Peyer's patch (tissue), 4 donors: ENCODE measurements at regions not wholly inside any gene's neighbourhood (a gene's known extent, or its start where the extent isn't known, plus 50 kb on each side); places are given as distances from the start of the nearest gene placed in this dataset.

ENCODE experiments used
- DNase-seq, 3 donors: peaks; one replicate each; pipeline ENCODE4 v3.0.0-alpha.2; 2017 to 2019
- H3K27ac ChIP-seq, 4 donors: fragments of 200-600 bp; sonication (generic); one replicate each; pipeline ENCODE4 v1.5.1; 2016 to 2019
- H3K27me3 ChIP-seq, 2 donors: fragments of 200-600 bp; sonication (generic); one replicate each; pipeline ENCODE4 v1.5.1; 2019
- H3K36me3 ChIP-seq, 3 donors: fragments of 200-600 bp; sonication (generic); one replicate each; pipeline ENCODE4 v1.5.1; 2016 to 2019
- H3K4me1 ChIP-seq, 4 donors: fragments of 200-600 bp; sonication (generic); one replicate each; pipeline ENCODE4 v1.5.1; 2016 to 2019
- H3K4me3 ChIP-seq, 4 donors: fragments of 200-600 bp; sonication (generic); 1 replicate in 3 of 4; 2 replicates in 1 of 4; pipeline ENCODE4 v1.5.1; 2016 to 2019; ENCODE audit warnings: mild to moderate bottlenecking in 1 of 4
- H3K9me3 ChIP-seq, 4 donors: fragments of 200-600 bp; sonication (generic); one replicate each; pipeline ENCODE4 v1.5.1; 2016 to 2019; ENCODE audit warnings: mild to moderate bottlenecking in 1 of 4
- CTCF ChIP-seq, 6 experiments: fragments of 450-650 bp in 4 of 6; fragments of 200-600 bp in 2 of 6; sonication (generic) in 1 of 6; IDR thresholded peaks; one replicate each; pipeline ENCODE4 v1.5.1; 2017 to 2019; ENCODE audit warnings: antibody characterized with exemption in 6 of 6, mild to moderate bottlenecking in 3 of 6, moderate library complexity in 1 of 6
- POLR2A ChIP-seq, 2 donors: fragments of 450-650 bp; IDR thresholded peaks; one replicate each; pipeline ENCODE4 v1.5.1; 2017; ENCODE audit warnings: antibody characterized with exemption in 2 of 2, mild to moderate bottlenecking in 2 of 2, moderate library complexity in 2 of 2

DNA sequence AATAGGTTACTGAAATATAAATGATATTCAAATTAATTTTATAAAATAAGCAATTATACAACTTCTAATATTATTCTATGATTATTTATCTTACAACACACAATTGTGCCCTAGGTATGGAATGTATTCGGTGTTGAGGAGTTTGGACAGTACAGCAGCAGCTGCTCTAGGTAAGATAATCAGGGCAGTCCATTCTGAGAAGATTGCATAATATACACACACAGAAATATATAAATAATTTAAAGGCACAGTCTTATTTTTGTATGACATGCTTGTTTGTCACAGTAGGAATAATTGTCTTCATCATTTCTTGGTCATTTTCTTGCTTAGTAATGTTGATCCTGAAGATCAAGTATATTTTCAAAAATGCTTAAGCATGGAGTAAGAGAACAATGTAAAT is 849.4 kb upstream of the MIR17HG start:
- Histone ChIP-seq H3K4me3 (no peak overlapping the region), H3K27me3 (no peaks in the 10 kb centered on the region), H3K27ac (no peak overlapping the region), H3K36me3 (no peaks in the 10 kb centered on the region), H3K4me1 (peaks cover 0 to 1% (median 0%) of the 10 kb centered on the region in 4 donors), H3K9me3 (no peaks in the 10 kb centered on the region)
- no peak for TF ChIP-seq CTCF (IDR thresholded peaks at IDR 0.05)
- TF ChIP-seq POLR2A (IDR thresholded peaks at IDR 0.05), result no peak
- no peak for DNase-seq

- Histone ChIP-seq H3K4me1 (peaks cover 0 to 4% (median 0%) of the 10 kb centered on the region in 4 donors), H3K4me3 (no peak overlapping the region), H3K36me3 (no peaks in the 10 kb centered on the region), H3K9me3 (no peaks in the 10 kb centered on the region), H3K27ac (no peak overlapping the region), H3K27me3 (no peaks in the 10 kb centered on the region)
- no peak for DNase-seq
- TF ChIP-seq CTCF (IDR thresholded peaks at IDR 0.05) (no peak), POLR2A (IDR thresholded peaks at IDR 0.05) (no peak)
These were observed 848.7 kb upstream of the MIR17HG start for GRCh38 chr13:90498816-90499215.

GRCh38 chr13:90500569-90500968 is 846.9 kb upstream of the MIR17HG start:
- Histone ChIP-seq H3K9me3 (no peaks in the 10 kb centered on the region), H3K4me1 (peaks cover 0 to 4% (median 0%) of the 10 kb centered on the region in 4 donors), H3K27ac (no peak overlapping the region), H3K4me3 (no peak overlapping the region), H3K36me3 (no peaks in the 10 kb centered on the region), H3K27me3 (no peaks in the 10 kb centered on the region)
- TF ChIP-seq POLR2A (IDR thresholded peaks at IDR 0.05) (no peak), CTCF (IDR thresholded peaks at IDR 0.05) (no peak)
- DNase-seq, result no peak

GRCh38 chr13:90502153-90502552 is 845.3 kb upstream of the MIR17HG start:
- H3K27me3 ChIP-seq, result no peaks in the 10 kb centered on the region
- H3K4me3 ChIP-seq, result no peak overlapping the region
- no peak overlapping the region for H3K27ac ChIP-seq
- no peaks in the 10 kb centered on the region for H3K9me3 ChIP-seq
- peaks cover 0 to 4% (median 0%) of the 10 kb centered on the region in 4 donors for H3K4me1 ChIP-seq
- no peak for TF ChIP-seq CTCF (IDR thresholded peaks at IDR 0.05)
- no peak for TF ChIP-seq POLR2A (IDR thresholded peaks at IDR 0.05)
- no peak for DNase-seq
- no peaks in the 10 kb centered on the region for H3K36me3 ChIP-seq

DNA sequence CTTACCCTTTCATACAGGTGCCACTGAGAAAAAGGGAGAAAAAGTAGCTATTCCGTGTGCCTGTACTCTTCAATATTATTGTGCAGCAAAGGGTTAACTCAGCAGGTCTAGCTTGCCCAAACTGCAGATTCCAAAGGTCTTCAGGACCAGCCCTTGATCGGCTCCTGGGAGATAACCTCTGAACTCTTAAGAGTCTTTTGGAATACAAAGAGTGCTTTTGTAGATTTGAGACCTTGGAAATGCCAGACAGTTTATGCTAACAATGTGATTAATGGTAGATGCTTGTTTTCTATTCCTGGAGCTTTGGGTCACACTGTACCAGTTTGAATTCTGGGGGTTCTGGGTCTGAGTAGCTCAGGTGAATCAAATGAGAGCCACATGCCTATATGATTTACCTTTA is 844.7 kb upstream of the MIR17HG start:
- Histone ChIP-seq H3K27me3 (no peaks in the 10 kb centered on the region), H3K27ac (no peak overlapping the region), H3K36me3 (no peaks in the 10 kb centered on the region), H3K4me3 (no peak overlapping the region), H3K9me3 (no peaks in the 10 kb centered on the region), H3K4me1 (peaks cover 0 to 4% (median 0%) of the 10 kb centered on the region in 4 donors)
- DNase-seq, result no peak
- TF ChIP-seq POLR2A (IDR thresholded peaks at IDR 0.05) (no peak), CTCF (IDR thresholded peaks at IDR 0.05) (no peak)

DNA sequence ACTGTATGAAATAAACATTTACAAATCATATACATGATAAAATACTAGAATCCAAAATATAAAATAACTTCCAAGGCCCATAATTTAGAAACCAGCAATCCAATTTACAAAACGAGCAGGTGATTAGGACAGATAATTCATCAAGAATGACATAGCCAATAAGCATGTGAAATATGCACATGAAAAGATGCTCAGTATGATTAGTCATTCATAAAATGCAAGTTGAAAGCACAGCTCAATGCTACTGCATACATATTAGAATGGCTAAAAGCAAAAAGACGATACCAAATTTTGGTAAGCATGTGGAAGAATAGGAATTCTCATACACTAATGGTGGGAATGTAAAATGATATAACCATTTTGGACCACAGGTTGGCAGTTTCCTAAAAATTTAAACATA is 837.2 kb upstream of the MIR17HG start:
- no peaks in the 10 kb centered on the region for H3K9me3 ChIP-seq
- no peak overlapping the region for H3K27ac ChIP-seq
- H3K36me3 ChIP-seq, result no peaks in the 10 kb centered on the region
- DNase-seq, result no peak
- H3K27me3 ChIP-seq, result no peaks in the 10 kb centered on the region
- H3K4me1 ChIP-seq, result no peaks in the 10 kb centered on the region
- TF ChIP-seq POLR2A (IDR thresholded peaks at IDR 0.05) (no peak), CTCF (IDR thresholded peaks at IDR 0.05) (no peak)
- H3K4me3 ChIP-seq, result no peak overlapping the region
